A673 (cell line): ENCODE measurements at regions not wholly inside any gene's neighbourhood (a gene's known extent, or its start where the extent isn't known, plus 50 kb on each side); places are given as distances from the start of the nearest gene placed in this dataset.

Experiments
- BruUV-seq: library from RNA; stranded (reverse); fragments of 400-500 nt; replicated peaks from 2 replicates; lab custom pipeline; 2021; lab: Mats Ljungman, UMichigan
- CTCF ChIA-PET: fragments of 300-600 bp; sonication (Branson Sonifier 250); formaldehyde crosslinking; loops from one replicate; lab custom pipeline; 2022; ENCODE audit warnings: antibody characterized with exemption; lab: Charles Lee
- POLR2A ChIA-PET: fragments of 300-600 bp; sonication (Branson Sonifier 250); formaldehyde crosslinking; loops from one replicate; lab custom pipeline; 2022; ENCODE audit warnings: antibody characterized with exemption; ENCODE audit not compliant: low non-redundant PET; lab: Charles Lee
- DNase-seq: peaks from one replicate; pipeline ENCODE4 v3.0.0-alpha.2; 2015; ENCODE audit warnings: low spot score
- H3K27ac ChIP-seq: fragments of 200-600 bp; sonication (generic); 2 replicates; pipeline ENCODE4 v1.5.1; 2016; ENCODE audit warnings: mixed run types, low read depth, mild to moderate bottlenecking, mixed read lengths, antibody characterized with exemption, low read length; ENCODE audit not compliant: poor library complexity, severe bottlenecking
- H3K27me3 ChIP-seq: fragments of 200-600 bp; sonication (generic); replicated peaks from 2 replicates; pipeline ENCODE4 v1.6.1; 2017; ENCODE audit warnings: mixed run types, low read depth, mild to moderate bottlenecking, mixed read lengths, antibody characterized with exemption, low read length; ENCODE audit not compliant: insufficient read depth, poor library complexity
- H3K36me3 ChIP-seq: fragments of 200-600 bp; sonication (generic); 2 replicates; pipeline ENCODE4 v1.6.1; 2016; ENCODE audit warnings: mixed run types, mild to moderate bottlenecking, mixed read lengths, antibody characterized with exemption, low read length; ENCODE audit not compliant: insufficient read depth, poor library complexity, severe bottlenecking
- H3K4me1 ChIP-seq: fragments of 200-600 bp; sonication (generic); 2 replicates; pipeline ENCODE4 v1.6.1; 2017; ENCODE audit warnings: mixed run types, mild to moderate bottlenecking, mixed read lengths, antibody characterized with exemption, low read length; ENCODE audit not compliant: insufficient read depth, poor library complexity, severe bottlenecking
- H3K4me3 ChIP-seq: fragments of 200-600 bp; sonication (generic); 2 replicates; pipeline ENCODE4 v1.5.1; 2016; ENCODE audit warnings: low read depth, mixed run types, mild to moderate bottlenecking, mixed read lengths, low read length; ENCODE audit not compliant: poor library complexity, severe bottlenecking
- H3K9me3 ChIP-seq: fragments of 200-600 bp; sonication (generic); 2 replicates; pipeline ENCODE4 v1.6.1; 2016; ENCODE audit warnings: mixed run types, low read depth, mild to moderate bottlenecking, mixed read lengths, antibody characterized with exemption, low read length; ENCODE audit not compliant: poor library complexity, severe bottlenecking
- CTCF ChIP-seq: fragments of 300-800, 200-600 bp; sonication (generic); conservative IDR thresholded peaks from 2 replicates; pipeline ENCODE4 v1.5.1; 2017; ENCODE audit warnings: low read depth, mild to moderate bottlenecking, antibody characterized with exemption, low read length, moderate library complexity, mixed read lengths
- EZH2 ChIP-seq: fragments of 200-600 bp; sonication (generic); IDR thresholded peaks from 2 replicates; pipeline ENCODE4 v1.6.1; 2017; ENCODE audit warnings: borderline replicate concordance, low read depth, mild to moderate bottlenecking, mixed read lengths, antibody characterized with exemption, low read length; ENCODE audit not compliant: poor library complexity, severe bottlenecking
- intact Hi-C: fragments of 100-400 bp; cut with micrococcal nuclease; formaldehyde crosslinking; loops from one replicate; pipeline ENCODE4 v1.10.0; 2022; ENCODE audit not compliant: unreplicated experiment

- ChIA-PET POLR2A (no interaction called here), CTCF (no interaction called here)
- BruUV-seq = no TSS peak
- Histone ChIP-seq H3K9me3 (no peaks in the 10 kb centered on the region), H3K27me3 (no peaks in the 10 kb centered on the region), H3K4me1 (no peaks in the 10 kb centered on the region), H3K27ac (no peak overlapping the region), H3K36me3 (no peaks in the 10 kb centered on the region), H3K4me3 (no peak overlapping the region)
- DNase-seq = no peak
- TF ChIP-seq CTCF (no peak), EZH2 (no peak)
- intact Hi-C loops = no loop called here
These were observed 128.0 kb upstream of the IL12B start for GRCh38 chr5:159458217-159458711.

GRCh38 chr5:159459132-159459627, 128.9 kb upstream of the IL12B start:
- Histone ChIP-seq H3K36me3 (no peaks in the 10 kb centered on the region), H3K4me1 (no peaks in the 10 kb centered on the region), H3K4me3 (no peak overlapping the region), H3K27ac (no peak overlapping the region), H3K27me3 (no peaks in the 10 kb centered on the region), H3K9me3 (no peaks in the 10 kb centered on the region)
- POLR2A ChIA-PET = no interaction called here
- TF ChIP-seq EZH2 (no peak), CTCF (no peak)
- no peak for DNase-seq
- CTCF ChIA-PET = no interaction called here
- no TSS peak for BruUV-seq
- intact Hi-C loops = no loop called here

GRCh38 chr5:159459951-159460538, 129.8 kb upstream of the IL12B start:
- Histone ChIP-seq H3K36me3 (no peaks in the 10 kb centered on the region), H3K4me3 (no peak overlapping the region), H3K4me1 (no peaks in the 10 kb centered on the region), H3K27me3 (no peaks in the 10 kb centered on the region), H3K9me3 (no peaks in the 10 kb centered on the region), H3K27ac (no peak overlapping the region)
- TF ChIP-seq CTCF (no peak), EZH2 (no peak)
- intact Hi-C loops = no loop called here
- ChIA-PET POLR2A (no interaction called here), CTCF (no interaction called here)
- DNase-seq = peak; percentile 65
- no TSS peak for BruUV-seq
